ENCODE measurements at regions not wholly inside any gene's neighbourhood (a gene's known extent, or its start where the extent isn't known, plus 50 kb on each side); places are given as distances from the start of the nearest gene placed in this dataset.
"Not testable (repeated sequence)": the region's sequence is repeated elsewhere in the genome, so short reads cannot be mapped to it uniquely, and the experiment has no call there.

GRCh38 chr9:13037808-13038207 is 241.7 kb downstream of the MPDZ start:
- intact Hi-C loops (cut with DNase I) = not testable (repeated sequence)
- peak in 1 of 10 donors; percentile 52 for DNase-seq

DNA sequence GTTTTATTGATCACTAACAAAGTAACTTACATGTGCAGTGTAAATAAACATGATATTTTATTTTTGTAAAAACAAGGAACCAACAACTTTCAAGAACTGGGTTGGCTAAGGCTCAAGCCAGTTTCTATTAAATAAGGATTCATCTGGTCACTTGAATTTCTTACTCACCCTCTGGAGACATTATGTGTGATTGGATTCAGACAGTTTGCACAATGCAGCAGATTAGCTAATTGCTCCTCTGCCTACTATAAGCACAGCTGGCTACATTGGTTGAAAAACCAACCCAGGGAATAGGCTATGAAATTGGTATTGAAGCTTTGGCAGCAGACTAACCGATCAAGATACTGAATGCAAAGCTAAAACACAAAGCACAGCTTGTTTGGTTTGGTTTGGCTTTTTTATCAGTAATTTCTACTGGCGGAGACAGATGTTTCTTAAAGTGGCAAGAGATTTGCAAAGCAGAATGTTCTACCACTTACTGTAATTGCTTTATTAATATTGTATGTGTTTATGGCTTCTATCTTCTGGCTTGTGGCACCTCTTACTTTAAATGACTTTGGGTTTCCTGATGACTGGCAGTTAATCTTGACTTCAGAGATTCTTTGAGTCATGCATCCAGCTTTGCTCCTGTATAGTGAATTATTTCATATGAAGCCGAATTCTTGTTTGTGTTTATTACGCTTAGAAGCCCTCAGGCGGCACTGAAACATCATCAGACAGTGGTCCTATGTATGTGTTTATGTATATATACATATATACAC is 231.5 kb downstream of the MPDZ start:
- intact Hi-C loops (cut with DNase I) = no loop called here
- DNase-seq = no peak

- DNase-seq = no peak
- intact Hi-C loops (cut with DNase I) = no loop called here
Measured at GRCh38 chr9:13049223-13049622, 230.3 kb downstream of the MPDZ start.

DNA sequence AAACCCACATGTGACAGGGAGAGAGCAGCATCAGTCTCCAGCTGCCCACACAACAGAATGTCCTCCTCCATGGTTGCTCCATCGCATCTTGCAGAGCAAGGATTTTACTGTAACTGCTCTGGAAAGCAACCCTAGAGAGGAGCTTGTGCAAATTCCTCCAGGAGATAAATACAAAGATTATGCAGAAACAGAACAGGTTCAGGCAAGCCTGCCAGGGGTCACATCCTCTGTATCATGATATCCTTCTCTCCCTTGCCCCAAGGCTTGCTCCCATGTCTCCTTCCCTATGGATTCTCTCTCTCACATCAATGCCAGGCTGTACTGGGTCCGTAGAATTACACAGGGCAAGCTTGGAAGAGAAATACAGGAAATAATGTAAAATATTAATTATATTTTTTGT is 226.0 kb downstream of the MPDZ start:
- intact Hi-C loops (cut with DNase I) = no loop called here
- DNase-seq = no peak

DNA sequence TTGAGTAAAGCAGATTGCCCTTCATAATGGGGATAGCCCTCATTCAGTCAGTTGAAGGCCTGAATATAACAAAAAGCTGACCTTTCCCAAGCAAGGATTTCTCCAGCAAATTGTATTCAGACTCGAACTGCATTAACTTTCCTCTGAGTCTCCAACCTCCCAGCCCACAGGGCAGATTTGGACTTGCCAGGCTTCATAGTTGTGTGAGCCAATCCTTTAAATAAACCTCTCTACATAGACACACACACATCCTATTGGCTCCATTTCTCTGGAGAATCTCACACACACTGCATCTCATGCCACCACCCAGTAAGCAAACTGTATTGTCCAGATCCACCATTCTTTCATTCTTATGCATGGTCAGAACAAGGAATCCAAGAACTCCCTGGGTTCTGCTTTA is 225.1 kb downstream of the MPDZ start:
- intact Hi-C loops (cut with DNase I) = no loop called here
- no peak for DNase-seq
